ENCODE measurements at regions not wholly inside any gene's neighbourhood (a gene's known extent, or its start where the extent isn't known, plus 50 kb on each side); places are given as distances from the start of the nearest gene placed in this dataset.

DNA sequence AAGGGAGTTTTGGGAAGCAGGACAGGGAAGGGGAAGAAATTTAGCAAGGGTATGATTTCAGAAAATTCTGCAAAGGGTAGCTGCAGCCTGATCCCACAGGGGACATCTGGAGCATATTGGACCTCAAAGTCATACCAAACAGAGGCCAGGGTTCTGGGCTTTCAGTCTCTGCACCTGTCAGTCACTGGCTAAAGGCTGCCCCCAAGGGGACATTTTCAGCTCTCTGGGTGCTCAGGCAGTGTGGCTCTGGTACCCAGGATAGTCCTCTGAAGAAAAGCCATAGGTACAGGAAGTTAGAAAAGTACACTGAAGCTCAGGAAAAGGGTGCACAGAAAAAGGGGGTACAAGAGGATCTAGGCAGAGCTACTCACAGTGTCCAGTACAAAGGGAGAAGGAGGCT is 149.2 kb downstream of the INSIG2 start:
- TF ChIP-seq, protein P1, sequence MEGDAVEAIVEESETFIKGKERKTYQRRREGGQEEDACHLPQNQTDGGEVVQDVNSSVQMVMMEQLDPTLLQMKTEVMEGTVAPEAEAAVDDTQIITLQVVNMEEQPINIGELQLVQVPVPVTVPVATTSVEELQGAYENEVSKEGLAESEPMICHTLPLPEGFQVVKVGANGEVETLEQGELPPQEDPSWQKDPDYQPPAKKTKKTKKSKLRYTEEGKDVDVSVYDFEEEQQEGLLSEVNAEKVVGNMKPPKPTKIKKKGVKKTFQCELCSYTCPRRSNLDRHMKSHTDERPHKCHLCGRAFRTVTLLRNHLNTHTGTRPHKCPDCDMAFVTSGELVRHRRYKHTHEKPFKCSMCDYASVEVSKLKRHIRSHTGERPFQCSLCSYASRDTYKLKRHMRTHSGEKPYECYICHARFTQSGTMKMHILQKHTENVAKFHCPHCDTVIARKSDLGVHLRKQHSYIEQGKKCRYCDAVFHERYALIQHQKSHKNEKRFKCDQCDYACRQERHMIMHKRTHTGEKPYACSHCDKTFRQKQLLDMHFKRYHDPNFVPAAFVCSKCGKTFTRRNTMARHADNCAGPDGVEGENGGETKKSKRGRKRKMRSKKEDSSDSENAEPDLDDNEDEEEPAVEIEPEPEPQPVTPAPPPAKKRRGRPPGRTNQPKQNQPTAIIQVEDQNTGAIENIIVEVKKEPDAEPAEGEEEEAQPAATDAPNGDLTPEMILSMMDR (conservative IDR thresholded peaks at IDR 0.05; ENCODE audit: low read length), result peak; percentile 22; the same call in 1 of the 2 replicates
- no peak for TF ChIP-seq EZH2phosphoT487 (IDR thresholded peaks at IDR 0.05; ENCODE audit: borderline replicate concordance)
